Peyer's patch (tissue), 4 donors: ENCODE measurements at regions not wholly inside any gene's neighbourhood (a gene's known extent, or its start where the extent isn't known, plus 50 kb on each side); places are given as distances from the start of the nearest gene placed in this dataset.

Experiments
- DNase-seq, 3 donors: peaks; one replicate each; pipeline ENCODE4 v3.0.0-alpha.2; 2017 to 2019
- H3K27ac ChIP-seq, 4 donors: fragments of 200-600 bp; sonication (generic); one replicate each; pipeline ENCODE4 v1.5.1; 2016 to 2019
- H3K27me3 ChIP-seq, 2 donors: fragments of 200-600 bp; sonication (generic); one replicate each; pipeline ENCODE4 v1.5.1; 2019
- H3K36me3 ChIP-seq, 3 donors: fragments of 200-600 bp; sonication (generic); one replicate each; pipeline ENCODE4 v1.5.1; 2016 to 2019
- H3K4me1 ChIP-seq, 4 donors: fragments of 200-600 bp; sonication (generic); one replicate each; pipeline ENCODE4 v1.5.1; 2016 to 2019
- H3K4me3 ChIP-seq, 4 donors: fragments of 200-600 bp; sonication (generic); 1 replicate in 3 of 4; 2 replicates in 1 of 4; pipeline ENCODE4 v1.5.1; 2016 to 2019; ENCODE audit warnings: mild to moderate bottlenecking in 1 of 4
- H3K9me3 ChIP-seq, 4 donors: fragments of 200-600 bp; sonication (generic); one replicate each; pipeline ENCODE4 v1.5.1; 2016 to 2019; ENCODE audit warnings: mild to moderate bottlenecking in 1 of 4
- POLR2A ChIP-seq, 2 donors: fragments of 450-650 bp; IDR thresholded peaks; one replicate each; pipeline ENCODE4 v1.5.1; 2017; ENCODE audit warnings: antibody characterized with exemption in 2 of 2, mild to moderate bottlenecking in 2 of 2, moderate library complexity in 2 of 2
- small RNA-seq, 2 donors: library from RNA; depleted of rRNA; stranded (forward); fragments of <200 nt; gene quantifications; one replicate each; pipeline ENCODE3, GENCODE V24; 2016
- TF ChIP-seq, protein P1 (sequence below), 6 experiments: fragments of 450-650 bp in 4 of 6; fragments of 200-600 bp in 2 of 6; sonication (generic) in 1 of 6; IDR thresholded peaks; one replicate each; pipeline ENCODE4 v1.5.1; 2017 to 2019; ENCODE audit warnings: antibody characterized with exemption in 6 of 6, mild to moderate bottlenecking in 3 of 6, moderate library complexity in 1 of 6

- Histone ChIP-seq H3K4me1 (no peaks in the 10 kb centered on the region), H3K27me3 (no peaks in the 10 kb centered on the region), H3K27ac (no peak overlapping the region), H3K4me3 (no peak overlapping the region), H3K36me3 (no peaks in the 10 kb centered on the region), H3K9me3 (no peaks in the 10 kb centered on the region)
- no peak for TF ChIP-seq POLR2A (IDR thresholded peaks at IDR 0.05)
- TF ChIP-seq, protein P1, sequence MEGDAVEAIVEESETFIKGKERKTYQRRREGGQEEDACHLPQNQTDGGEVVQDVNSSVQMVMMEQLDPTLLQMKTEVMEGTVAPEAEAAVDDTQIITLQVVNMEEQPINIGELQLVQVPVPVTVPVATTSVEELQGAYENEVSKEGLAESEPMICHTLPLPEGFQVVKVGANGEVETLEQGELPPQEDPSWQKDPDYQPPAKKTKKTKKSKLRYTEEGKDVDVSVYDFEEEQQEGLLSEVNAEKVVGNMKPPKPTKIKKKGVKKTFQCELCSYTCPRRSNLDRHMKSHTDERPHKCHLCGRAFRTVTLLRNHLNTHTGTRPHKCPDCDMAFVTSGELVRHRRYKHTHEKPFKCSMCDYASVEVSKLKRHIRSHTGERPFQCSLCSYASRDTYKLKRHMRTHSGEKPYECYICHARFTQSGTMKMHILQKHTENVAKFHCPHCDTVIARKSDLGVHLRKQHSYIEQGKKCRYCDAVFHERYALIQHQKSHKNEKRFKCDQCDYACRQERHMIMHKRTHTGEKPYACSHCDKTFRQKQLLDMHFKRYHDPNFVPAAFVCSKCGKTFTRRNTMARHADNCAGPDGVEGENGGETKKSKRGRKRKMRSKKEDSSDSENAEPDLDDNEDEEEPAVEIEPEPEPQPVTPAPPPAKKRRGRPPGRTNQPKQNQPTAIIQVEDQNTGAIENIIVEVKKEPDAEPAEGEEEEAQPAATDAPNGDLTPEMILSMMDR (IDR thresholded peaks at IDR 0.05) = no peak
- no peak for DNase-seq
These were observed 433.8 kb downstream of the PRKD1 start for GRCh38 chr14:29493849-29494248.

- no peaks in the 10 kb centered on the region for H3K36me3 ChIP-seq
- H3K27ac ChIP-seq = no peak overlapping the region
- no peaks in the 10 kb centered on the region for H3K27me3 ChIP-seq
- H3K4me3 ChIP-seq = no peak overlapping the region
- H3K4me1 ChIP-seq = no peaks in the 10 kb centered on the region
- no peak for DNase-seq
- no peaks in the 10 kb centered on the region for H3K9me3 ChIP-seq
- no peak for TF ChIP-seq POLR2A (IDR thresholded peaks at IDR 0.05)
- TF ChIP-seq, protein P1 (IDR thresholded peaks at IDR 0.05) = no peak
These were observed 433.3 kb downstream of the PRKD1 start for GRCh38 chr14:29494312-29494711.

DNA sequence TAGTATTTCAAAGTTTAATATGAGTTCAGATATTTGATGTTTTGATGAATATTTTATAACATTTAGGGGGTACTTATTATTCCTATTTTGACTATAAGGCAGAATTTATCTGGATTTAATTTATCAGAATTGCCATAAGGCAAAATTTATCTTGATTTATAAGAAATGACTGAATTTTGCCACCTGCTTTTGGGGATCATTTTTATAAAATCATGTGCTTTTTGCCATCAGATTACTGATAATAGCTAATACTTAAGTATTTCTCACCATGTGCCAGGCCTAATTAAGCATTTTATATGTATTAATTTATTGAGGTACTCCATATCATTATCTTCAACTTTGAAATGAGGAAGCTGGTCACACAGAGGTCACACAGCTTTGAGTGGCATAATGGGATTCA lies 423.7 kb downstream of the PRKD1 start:
- Histone ChIP-seq H3K27me3 (no peaks in the 10 kb centered on the region), H3K4me3 (no peak overlapping the region), H3K36me3 (no peaks in the 10 kb centered on the region), H3K27ac (no peak overlapping the region), H3K9me3 (no peaks in the 10 kb centered on the region), H3K4me1 (no peaks in the 10 kb centered on the region)
- no peak for TF ChIP-seq POLR2A (IDR thresholded peaks at IDR 0.05)
- TF ChIP-seq, protein P1 (IDR thresholded peaks at IDR 0.05) = no peak
- no peak for DNase-seq

DNA sequence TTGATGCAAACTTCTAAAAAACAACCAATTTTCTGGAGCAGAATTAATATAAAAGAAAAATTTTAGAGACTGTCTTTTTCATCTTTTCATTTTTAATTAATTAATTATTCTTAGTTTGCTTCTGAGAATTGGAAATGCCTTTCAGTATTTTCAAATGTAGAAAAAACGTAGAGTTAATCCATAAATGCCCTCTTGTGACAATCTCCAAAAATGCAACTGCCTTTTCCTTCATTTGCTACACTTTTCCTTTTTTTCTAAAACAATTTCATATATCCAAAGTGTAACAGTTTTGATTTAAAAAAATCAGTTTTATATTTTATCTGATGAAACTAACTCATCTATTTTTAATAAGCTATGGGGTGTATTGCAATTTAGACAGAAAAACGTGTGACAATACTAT lies 409.3 kb downstream of the PRKD1 start:
- Histone ChIP-seq H3K36me3 (no peaks in the 10 kb centered on the region), H3K27ac (no peak overlapping the region), H3K4me3 (no peak overlapping the region), H3K9me3 (no peaks in the 10 kb centered on the region), H3K4me1 (no peaks in the 10 kb centered on the region), H3K27me3 (no peaks in the 10 kb centered on the region)
- no peak for DNase-seq
- no peak for TF ChIP-seq POLR2A (IDR thresholded peaks at IDR 0.05)
- TF ChIP-seq, protein P1 (IDR thresholded peaks at IDR 0.05) = peak in 1 of 6 experiments; percentile 21

DNA sequence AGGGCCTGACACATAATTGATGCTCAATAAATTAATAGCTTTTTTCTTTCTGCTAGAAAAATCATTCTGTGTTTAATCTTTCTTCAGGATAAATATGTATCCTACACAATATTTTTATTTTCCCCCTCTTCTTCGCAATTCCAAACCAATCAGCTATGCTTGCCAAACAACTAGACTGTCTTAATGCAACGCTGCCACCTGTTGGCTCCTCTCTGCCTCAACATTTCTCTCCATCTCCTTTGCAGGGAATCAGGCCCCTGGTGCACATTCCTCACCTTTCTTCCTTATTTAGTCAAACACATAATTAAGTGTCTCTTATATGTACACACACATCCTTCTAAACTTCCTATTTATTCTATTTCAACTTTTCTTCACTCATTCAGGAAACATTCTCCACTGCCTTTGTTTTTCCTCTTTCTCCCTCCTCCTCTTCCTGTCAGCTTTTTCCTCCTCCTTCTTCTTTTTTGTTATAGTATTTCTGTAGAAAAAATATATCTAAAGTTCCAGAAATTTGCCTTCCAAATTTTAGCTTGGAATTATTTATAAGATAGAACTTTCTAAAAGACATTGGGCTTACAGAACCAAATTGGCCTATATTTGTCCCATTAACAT lies 406.0 kb downstream of the PRKD1 start:
- Histone ChIP-seq H3K27me3 (no peaks in the 10 kb centered on the region), H3K4me1 (no peaks in the 10 kb centered on the region), H3K9me3 (no peaks in the 10 kb centered on the region), H3K4me3 (no peak overlapping the region), H3K27ac (no peak overlapping the region), H3K36me3 (no peaks in the 10 kb centered on the region)
- TF ChIP-seq, protein P1 (IDR thresholded peaks at IDR 0.05) = peak in 3 of 6 experiments; percentile 33 to 52 (median 42)
- no peak for TF ChIP-seq POLR2A (IDR thresholded peaks at IDR 0.05)
- no peak for DNase-seq

Small RNAs in the stretch of these regions (small RNA-seq; reads per million reads assigned to genes)
- gene RF00019 (0 reads per million in 2 donors), gene RNU11-5P (0 reads per million in 2 donors), gene RNU6-864P (0 reads per million in 2 donors)
